IPS-20b (cell line): ENCODE measurements at regions not wholly inside any gene's neighbourhood (a gene's known extent, or its start where the extent isn't known, plus 50 kb on each side); places are given as distances from the start of the nearest gene placed in this dataset.

ENCODE experiments used
- H3K27ac ChIP-seq: one replicate; pipeline ENCODE4 v1.5.1; 2013; ENCODE audit warnings: low read length
- H3K27me3 ChIP-seq: 2 replicates; pipeline ENCODE4 v1.6.1; 2013; ENCODE audit warnings: mild to moderate bottlenecking, low read length, inconsistent platforms; ENCODE audit not compliant: insufficient read depth
- H3K36me3 ChIP-seq: 2 replicates; pipeline ENCODE4 v1.6.1; 2013; ENCODE audit warnings: low read depth, mild to moderate bottlenecking, inconsistent platforms, low read length, moderate library complexity; ENCODE audit not compliant: insufficient read depth
- H3K4me1 ChIP-seq: 2 replicates; pipeline ENCODE4 v1.6.1; 2013; ENCODE audit warnings: mild to moderate bottlenecking, control low read depth, inconsistent platforms, low read length, moderate library complexity; ENCODE audit not compliant: insufficient read depth
- H3K4me3 ChIP-seq: 2 replicates; pipeline ENCODE4 v1.5.1; 2013; ENCODE audit warnings: mild to moderate bottlenecking, low read length, inconsistent platforms
- H3K9ac ChIP-seq: 2 replicates; pipeline ENCODE4 v1.6.1; 2013; ENCODE audit warnings: low read depth, mild to moderate bottlenecking, inconsistent platforms, low read length, moderate library complexity
- H3K9me3 ChIP-seq: 2 replicates; pipeline ENCODE4 v1.6.1; 2013; ENCODE audit warnings: mild to moderate bottlenecking, low read depth, low read length, inconsistent platforms; ENCODE audit not compliant: insufficient read depth

DNA sequence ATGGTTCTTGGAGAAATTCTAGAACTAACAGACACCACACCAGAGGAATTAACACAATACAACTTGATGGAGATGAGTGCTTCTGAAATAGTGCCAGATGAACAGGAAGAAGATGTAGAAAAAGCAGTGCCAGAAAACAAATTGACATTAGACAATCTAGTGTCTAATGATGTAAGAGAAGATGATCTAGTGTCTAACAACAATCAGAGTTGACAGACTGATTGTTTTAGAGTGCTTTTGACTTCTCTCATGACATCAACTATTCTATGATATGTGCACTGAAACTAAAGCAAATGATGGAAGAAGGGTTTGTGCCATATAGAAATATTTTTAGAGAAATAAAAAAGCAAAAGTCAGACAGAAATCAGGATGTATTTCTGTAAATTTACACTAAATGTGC is 646.1 kb upstream of the KIF2B start:
- H3K4me1 ChIP-seq, result peaks cover 4% of the 10 kb centered on the region; the same call in 1 of the 2 replicates
- no peaks in the 10 kb centered on the region for H3K27me3 ChIP-seq
- no peak overlapping the region for H3K9ac ChIP-seq
- no peaks in the 10 kb centered on the region for H3K36me3 ChIP-seq
- H3K27ac ChIP-seq, result no peak overlapping the region
- H3K4me3 ChIP-seq, result no peak overlapping the region
- no peaks in the 10 kb centered on the region for H3K9me3 ChIP-seq

DNA sequence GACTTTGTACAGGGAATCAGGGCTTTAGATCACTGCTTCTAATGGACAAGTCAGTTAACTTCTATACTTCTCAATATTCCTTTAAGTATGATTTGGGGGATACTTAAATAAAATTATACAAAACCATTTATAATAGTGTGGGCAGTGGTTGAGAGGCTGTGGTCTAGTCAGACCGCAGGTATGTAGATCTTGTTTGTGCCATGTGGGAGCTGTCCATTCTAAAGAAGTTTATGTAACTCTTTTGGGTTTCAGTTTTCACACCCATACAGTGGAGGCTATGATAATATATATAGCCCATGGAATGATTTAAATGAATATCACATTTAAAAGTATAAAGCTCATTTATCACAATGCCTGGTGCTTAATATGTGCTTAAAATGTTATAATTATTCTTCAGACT is 654.3 kb upstream of the KIF2B start:
- Histone ChIP-seq H3K4me1 (no peaks in the 10 kb centered on the region), H3K9ac (no peak overlapping the region), H3K9me3 (no peaks in the 10 kb centered on the region), H3K27ac (no peak overlapping the region), H3K27me3 (no peaks in the 10 kb centered on the region), H3K4me3 (no peak overlapping the region), H3K36me3 (no peaks in the 10 kb centered on the region)

DNA sequence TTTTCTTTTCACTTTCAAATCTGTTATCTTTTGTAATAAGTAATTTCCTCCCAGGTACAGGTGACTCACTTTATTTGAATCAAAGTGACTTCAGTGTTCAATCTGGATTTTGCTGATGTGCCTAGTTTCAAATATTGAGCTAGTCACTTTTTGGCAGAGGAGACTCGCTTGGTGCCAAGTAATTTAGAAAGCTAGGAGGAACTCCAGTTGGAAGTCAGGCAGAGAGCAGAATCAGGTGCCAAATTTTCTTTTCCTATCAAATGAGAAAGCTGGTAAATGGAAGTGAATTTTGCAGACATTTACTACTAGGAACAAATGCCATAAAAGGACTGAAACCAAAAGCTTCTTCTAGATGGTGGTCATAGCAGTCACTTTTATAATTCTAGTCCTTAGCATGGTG is 656.0 kb upstream of the KIF2B start:
- H3K27me3 ChIP-seq, result no peaks in the 10 kb centered on the region
- no peaks in the 10 kb centered on the region for H3K36me3 ChIP-seq
- no peak overlapping the region for H3K4me3 ChIP-seq
- no peaks in the 10 kb centered on the region for H3K4me1 ChIP-seq
- no peak overlapping the region for H3K27ac ChIP-seq
- H3K9me3 ChIP-seq, result no peaks in the 10 kb centered on the region
- no peak overlapping the region for H3K9ac ChIP-seq

DNA sequence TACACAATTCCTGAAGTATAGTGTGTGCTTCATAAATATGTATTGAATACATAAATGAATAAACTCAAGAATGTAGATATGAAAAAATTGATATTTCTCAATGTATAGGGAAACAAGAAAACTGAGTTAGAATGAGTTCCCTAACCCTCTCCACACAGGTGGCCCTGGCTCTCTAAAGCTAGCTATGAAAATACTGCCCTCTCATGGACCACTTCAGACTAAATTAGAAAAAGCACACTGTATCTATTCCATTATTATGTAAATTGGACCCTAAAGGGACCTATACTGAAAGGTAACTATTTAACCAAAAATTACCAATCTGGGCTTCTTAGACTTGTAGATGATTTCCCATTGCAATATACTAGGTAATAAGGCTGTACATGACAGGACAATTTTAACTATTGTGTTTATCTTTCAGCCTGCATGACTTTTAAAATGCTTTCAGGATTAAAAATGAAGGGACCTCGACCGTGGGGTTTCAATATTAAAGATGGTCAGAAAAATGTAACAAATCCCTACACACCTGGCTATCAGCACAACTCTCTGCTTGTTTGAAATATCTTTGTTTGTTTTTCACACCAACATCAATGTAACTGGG is 672.5 kb upstream of the KIF2B start:
- Histone ChIP-seq H3K27ac (no peak overlapping the region), H3K9ac (no peak overlapping the region), H3K4me1 (no peaks in the 10 kb centered on the region), H3K4me3 (no peak overlapping the region), H3K36me3 (no peaks in the 10 kb centered on the region), H3K27me3 (no peaks in the 10 kb centered on the region), H3K9me3 (no peaks in the 10 kb centered on the region)

DNA sequence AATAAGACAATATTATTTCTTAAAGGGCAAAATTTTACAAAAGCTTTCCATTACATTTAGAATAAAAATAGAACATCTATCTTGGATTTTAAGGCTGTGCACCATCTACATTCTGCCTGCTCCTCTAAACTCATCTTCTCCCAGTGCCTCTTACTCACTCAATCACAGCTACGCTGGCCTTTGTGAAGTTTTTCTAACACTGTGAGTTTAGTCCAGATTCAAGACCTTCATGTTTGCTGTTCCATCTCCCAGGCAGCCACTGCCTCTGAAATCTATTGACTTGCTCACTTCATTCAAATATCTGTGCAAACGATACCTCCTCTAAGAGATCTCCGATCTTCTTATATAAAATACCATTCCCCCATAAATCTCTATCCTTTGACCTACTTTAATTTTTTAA is 673.4 kb upstream of the KIF2B start:
- H3K4me1 ChIP-seq, result peaks cover 4% of the 10 kb centered on the region; the same call in 1 of the 2 replicates
- H3K27ac ChIP-seq, result no peak overlapping the region
- no peak overlapping the region for H3K9ac ChIP-seq
- no peaks in the 10 kb centered on the region for H3K36me3 ChIP-seq
- no peaks in the 10 kb centered on the region for H3K27me3 ChIP-seq
- H3K9me3 ChIP-seq, result no peaks in the 10 kb centered on the region
- no peak overlapping the region for H3K4me3 ChIP-seq

DNA sequence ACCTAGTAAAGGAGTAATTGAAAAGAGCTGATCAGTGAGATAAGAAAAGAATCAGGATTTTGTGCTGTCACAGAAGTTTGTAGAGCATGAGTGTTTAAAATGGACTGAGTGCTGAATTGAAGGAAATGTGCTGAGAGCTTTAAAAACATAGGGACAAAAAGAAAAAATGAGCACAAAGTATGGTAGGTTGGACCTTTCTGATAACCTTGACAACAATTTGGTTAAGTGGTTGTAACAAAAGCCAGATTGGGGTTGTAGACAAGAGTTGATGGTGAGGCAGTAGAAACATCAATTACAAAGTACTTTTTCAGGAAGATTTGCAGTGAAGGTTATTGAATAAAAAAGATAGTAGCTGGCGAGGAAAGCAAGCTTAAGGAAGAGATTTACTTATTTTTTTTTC is 674.7 kb upstream of the KIF2B start:
- H3K36me3 ChIP-seq, result no peaks in the 10 kb centered on the region
- H3K9me3 ChIP-seq, result no peaks in the 10 kb centered on the region
- no peak overlapping the region for H3K9ac ChIP-seq
- H3K27ac ChIP-seq, result no peak overlapping the region
- no peaks in the 10 kb centered on the region for H3K27me3 ChIP-seq
- no peak overlapping the region for H3K4me3 ChIP-seq
- peaks cover 9% of the 10 kb centered on the region; the same call in 1 of the 2 replicates for H3K4me1 ChIP-seq

DNA sequence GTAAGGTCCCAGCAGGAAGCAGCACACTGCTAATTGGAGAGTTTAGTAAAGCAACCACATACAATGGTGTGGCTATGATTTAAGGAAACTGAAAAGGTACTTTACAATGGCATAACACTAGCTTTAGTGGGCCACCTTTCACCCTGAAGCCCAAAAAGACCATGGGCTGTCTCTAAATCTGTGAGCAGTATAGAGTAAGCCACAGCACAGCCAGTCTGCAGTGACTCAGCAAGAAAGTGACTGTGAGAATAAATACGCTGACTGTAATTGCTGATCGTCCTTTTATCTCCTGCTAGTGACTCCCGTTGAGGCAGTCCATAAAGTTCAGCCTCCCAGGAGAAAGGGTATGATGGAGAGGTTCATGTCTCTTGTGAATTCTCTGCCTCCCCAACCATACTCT is 679.8 kb upstream of the KIF2B start:
- peak overlapping the region; percentile 52 for H3K27ac ChIP-seq
- no peaks in the 10 kb centered on the region for H3K27me3 ChIP-seq
- H3K4me3 ChIP-seq, result no peak overlapping the region
- H3K36me3 ChIP-seq, result no peaks in the 10 kb centered on the region
- no peak overlapping the region; the same call in 1 of the 2 replicates for H3K9ac ChIP-seq
- no peaks in the 10 kb centered on the region for H3K9me3 ChIP-seq
- peaks cover 14% of the 10 kb centered on the region; the same call in 1 of the 2 replicates for H3K4me1 ChIP-seq

DNA sequence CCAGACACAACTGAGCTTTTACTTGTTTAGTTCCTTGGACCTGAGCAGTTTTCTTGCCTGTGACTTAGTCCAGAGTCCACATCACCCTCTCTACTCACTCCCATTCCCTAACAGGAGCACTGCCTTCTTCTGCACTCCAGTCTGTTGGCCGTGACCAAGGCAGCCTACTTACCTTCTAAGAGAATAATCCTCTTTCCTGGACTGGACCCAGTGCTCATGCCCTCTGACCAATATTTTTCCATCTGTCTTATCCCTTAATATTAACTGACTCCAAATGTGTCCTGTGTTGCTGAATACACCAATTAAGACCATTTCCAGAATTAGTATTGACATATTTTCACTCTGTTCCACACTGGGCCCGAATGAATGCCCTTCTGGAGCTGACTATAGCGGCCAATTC is 681.0 kb upstream of the KIF2B start:
- no peak overlapping the region for H3K4me3 ChIP-seq
- peaks cover 14% of the 10 kb centered on the region; the same call in 1 of the 2 replicates for H3K4me1 ChIP-seq
- H3K9ac ChIP-seq, result no peak overlapping the region
- no peaks in the 10 kb centered on the region for H3K27me3 ChIP-seq
- H3K27ac ChIP-seq, result no peak overlapping the region
- no peaks in the 10 kb centered on the region for H3K9me3 ChIP-seq
- no peaks in the 10 kb centered on the region for H3K36me3 ChIP-seq

DNA sequence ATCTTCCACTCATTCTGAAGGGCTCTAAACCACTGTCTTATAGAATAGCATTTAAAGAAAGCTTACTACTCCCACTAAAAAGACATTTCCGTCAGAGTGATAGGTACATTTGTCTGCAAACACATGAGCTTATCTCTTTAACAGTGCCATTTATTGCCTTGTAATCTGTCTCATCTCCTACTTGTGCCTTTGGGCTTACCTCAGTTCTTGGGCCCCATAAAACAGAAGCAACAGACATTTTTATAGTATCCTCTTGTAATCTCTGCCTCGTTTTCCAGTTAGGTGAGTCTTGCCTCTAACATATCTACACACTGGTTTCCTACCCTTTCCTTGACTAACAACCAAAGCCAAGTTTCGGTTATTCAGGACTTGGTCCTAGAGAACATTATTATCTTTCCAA is 681.4 kb upstream of the KIF2B start:
- H3K36me3 ChIP-seq, result no peaks in the 10 kb centered on the region
- H3K4me1 ChIP-seq, result peaks cover 14% of the 10 kb centered on the region; the same call in 1 of the 2 replicates
- no peak overlapping the region for H3K4me3 ChIP-seq
- H3K9me3 ChIP-seq, result no peaks in the 10 kb centered on the region
- no peak overlapping the region for H3K27ac ChIP-seq
- no peaks in the 10 kb centered on the region for H3K27me3 ChIP-seq
- H3K9ac ChIP-seq, result no peak overlapping the region

DNA sequence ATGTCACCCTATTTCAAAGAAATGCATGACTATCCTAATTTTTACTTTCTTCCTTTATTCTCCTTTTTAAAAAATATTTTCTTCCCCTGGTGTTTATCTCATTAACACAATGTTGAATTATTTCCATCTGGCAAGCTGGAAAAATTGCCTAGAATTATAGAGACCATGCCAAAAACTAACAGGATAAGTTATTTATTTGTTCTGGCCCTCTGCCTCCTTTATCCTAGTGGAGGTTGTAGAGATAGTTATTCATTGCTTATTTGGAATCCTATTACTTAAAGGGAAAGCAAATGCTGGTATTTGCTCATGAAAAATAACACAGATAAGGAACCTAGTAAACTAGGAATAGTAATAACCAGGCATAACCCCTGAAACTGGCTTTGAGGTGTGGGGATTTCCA is 684.9 kb upstream of the KIF2B start:
- no peak overlapping the region for H3K27ac ChIP-seq

DNA sequence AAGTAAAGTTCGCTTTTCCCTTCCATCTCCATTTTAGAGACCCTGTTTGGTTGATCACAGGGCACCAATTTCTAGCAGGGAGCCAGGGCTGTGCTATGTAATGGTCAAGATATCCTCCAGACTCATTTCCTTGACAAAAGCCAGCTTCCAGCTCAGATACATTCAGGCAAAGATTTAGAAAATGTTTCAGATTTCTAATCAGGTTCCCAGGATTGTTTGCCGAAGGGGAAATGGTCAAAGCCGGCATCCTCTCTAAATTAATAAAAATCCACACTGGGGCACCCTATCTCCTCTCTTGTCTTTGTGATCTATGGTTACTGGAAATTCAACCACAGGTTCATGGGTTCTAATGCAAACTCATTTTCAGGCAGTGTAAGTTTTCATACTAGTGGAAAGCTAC is 686.8 kb upstream of the KIF2B start:
- Histone ChIP-seq H3K36me3 (no peaks in the 10 kb centered on the region), H3K27ac (no peak overlapping the region), H3K9ac (no peak overlapping the region), H3K4me3 (no peak overlapping the region), H3K27me3 (no peaks in the 10 kb centered on the region), H3K4me1 (no peaks in the 10 kb centered on the region), H3K9me3 (no peaks in the 10 kb centered on the region)

More for the DNA sequence above, 684.9 kb upstream of the KIF2B start:
- Histone ChIP-seq H3K4me1 (peaks cover 3% of the 10 kb centered on the region; the same call in 1 of the 2 replicates), H3K9ac (no peak overlapping the region), H3K27me3 (no peaks in the 10 kb centered on the region), H3K9me3 (no peaks in the 10 kb centered on the region), H3K4me3 (no peak overlapping the region), H3K36me3 (no peaks in the 10 kb centered on the region)

DNA sequence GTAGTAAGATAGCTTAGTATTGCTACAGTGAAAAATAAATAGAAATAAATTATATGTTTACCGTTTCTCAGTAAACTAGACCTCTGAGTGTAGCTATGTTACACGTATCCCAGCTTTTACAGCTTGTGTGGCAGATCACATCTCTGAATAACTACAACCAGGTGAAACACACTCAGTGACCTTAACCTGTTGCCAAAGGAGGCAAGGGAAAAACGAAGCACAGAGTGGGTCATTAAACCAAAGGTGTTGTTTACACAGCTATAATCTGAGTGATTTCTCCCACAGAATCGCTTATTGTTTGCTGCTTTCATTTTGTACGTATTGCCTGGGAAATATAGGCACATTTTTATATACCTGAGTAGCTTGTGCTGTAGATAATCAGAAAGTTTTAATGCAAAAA is 688.2 kb upstream of the KIF2B start:
- no peaks in the 10 kb centered on the region for H3K36me3 ChIP-seq
- H3K4me3 ChIP-seq, result no peak overlapping the region
- no peak overlapping the region for H3K9ac ChIP-seq
- H3K4me1 ChIP-seq, result no peaks in the 10 kb centered on the region
- no peaks in the 10 kb centered on the region for H3K27me3 ChIP-seq
- no peak overlapping the region for H3K27ac ChIP-seq
- H3K9me3 ChIP-seq, result no peaks in the 10 kb centered on the region
